ENCODE measurements at regions not wholly inside any gene's neighbourhood (a gene's known extent, or its start where the extent isn't known, plus 50 kb on each side); places are given as distances from the start of the nearest gene placed in this dataset.

DNA sequence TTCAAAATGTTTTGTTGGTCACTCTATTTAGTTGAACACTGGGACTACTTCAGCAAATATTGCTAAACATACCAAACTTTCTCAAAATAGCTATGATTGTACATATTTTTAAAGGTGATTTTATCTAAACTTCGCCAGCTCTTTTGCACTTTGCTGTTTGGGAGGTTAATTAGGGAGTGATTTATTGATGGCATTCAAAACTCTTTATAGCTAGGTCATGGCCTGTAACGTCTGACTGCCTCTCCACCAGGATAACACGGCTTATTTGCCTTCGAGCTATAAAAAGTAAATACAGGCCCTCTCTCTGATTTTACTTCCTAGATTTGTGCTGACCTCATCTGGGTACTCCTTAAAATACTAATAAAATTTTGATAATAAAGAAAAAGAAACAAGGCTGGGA lies 931.9 kb downstream of the DCDC2C start:
- TF ChIP-seq CHD2 (IDR thresholded peaks at IDR 0.05; ENCODE audit: low read depth, low read length) = no peak
- TF ChIP-seq, protein P1, sequence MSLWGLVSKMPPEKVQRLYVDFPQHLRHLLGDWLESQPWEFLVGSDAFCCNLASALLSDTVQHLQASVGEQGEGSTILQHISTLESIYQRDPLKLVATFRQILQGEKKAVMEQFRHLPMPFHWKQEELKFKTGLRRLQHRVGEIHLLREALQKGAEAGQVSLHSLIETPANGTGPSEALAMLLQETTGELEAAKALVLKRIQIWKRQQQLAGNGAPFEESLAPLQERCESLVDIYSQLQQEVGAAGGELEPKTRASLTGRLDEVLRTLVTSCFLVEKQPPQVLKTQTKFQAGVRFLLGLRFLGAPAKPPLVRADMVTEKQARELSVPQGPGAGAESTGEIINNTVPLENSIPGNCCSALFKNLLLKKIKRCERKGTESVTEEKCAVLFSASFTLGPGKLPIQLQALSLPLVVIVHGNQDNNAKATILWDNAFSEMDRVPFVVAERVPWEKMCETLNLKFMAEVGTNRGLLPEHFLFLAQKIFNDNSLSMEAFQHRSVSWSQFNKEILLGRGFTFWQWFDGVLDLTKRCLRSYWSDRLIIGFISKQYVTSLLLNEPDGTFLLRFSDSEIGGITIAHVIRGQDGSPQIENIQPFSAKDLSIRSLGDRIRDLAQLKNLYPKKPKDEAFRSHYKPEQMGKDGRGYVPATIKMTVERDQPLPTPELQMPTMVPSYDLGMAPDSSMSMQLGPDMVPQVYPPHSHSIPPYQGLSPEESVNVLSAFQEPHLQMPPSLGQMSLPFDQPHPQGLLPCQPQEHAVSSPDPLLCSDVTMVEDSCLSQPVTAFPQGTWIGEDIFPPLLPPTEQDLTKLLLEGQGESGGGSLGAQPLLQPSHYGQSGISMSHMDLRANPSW (CRISPR knock-in tag; IDR thresholded peaks at IDR 0.05; ENCODE audit: borderline replicate concordance) = no peak
- TF ChIP-seq STAG1 (CRISPR knock-in tag; IDR thresholded peaks at IDR 0.05) = no peak
- TF ChIP-seq, protein P2, sequence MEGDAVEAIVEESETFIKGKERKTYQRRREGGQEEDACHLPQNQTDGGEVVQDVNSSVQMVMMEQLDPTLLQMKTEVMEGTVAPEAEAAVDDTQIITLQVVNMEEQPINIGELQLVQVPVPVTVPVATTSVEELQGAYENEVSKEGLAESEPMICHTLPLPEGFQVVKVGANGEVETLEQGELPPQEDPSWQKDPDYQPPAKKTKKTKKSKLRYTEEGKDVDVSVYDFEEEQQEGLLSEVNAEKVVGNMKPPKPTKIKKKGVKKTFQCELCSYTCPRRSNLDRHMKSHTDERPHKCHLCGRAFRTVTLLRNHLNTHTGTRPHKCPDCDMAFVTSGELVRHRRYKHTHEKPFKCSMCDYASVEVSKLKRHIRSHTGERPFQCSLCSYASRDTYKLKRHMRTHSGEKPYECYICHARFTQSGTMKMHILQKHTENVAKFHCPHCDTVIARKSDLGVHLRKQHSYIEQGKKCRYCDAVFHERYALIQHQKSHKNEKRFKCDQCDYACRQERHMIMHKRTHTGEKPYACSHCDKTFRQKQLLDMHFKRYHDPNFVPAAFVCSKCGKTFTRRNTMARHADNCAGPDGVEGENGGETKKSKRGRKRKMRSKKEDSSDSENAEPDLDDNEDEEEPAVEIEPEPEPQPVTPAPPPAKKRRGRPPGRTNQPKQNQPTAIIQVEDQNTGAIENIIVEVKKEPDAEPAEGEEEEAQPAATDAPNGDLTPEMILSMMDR (CRISPR knock-in tag; IDR thresholded peaks at IDR 0.05) = no peak
- TF ChIP-seq KMT2A (CRISPR knock-in tag; IDR thresholded peaks at IDR 0.05) = no peak
